GM19324 (cell line): ENCODE measurements at regions not wholly inside any gene's neighbourhood (a gene's known extent, or its start where the extent isn't known, plus 50 kb on each side); places are given as distances from the start of the nearest gene placed in this dataset.

Experiments used
- ATAC-seq: cut with Tn5 transposase; IDR thresholded peaks from one replicate; pipeline ENCODE4 v1.9.1; 2021; ENCODE audit warnings: mild to moderate bottlenecking, moderate library complexity; ENCODE audit not compliant: unreplicated experiment, low FRiP score

GRCh38 chr4:89439533-89439932 is 131.9 kb upstream of the GPRIN3 start:
- ATAC-seq: no peak

GRCh38 chr4:89438102-89438831 is 130.7 kb upstream of the GPRIN3 start:
- ATAC-seq: peak; percentile 78

- ATAC-seq: peak; percentile 58
These were observed 126.9 kb upstream of the GPRIN3 start for GRCh38 chr4:89434364-89434988.

GRCh38 chr4:89427782-89428181 is 120.2 kb upstream of the GPRIN3 start:
- ATAC-seq: no peak

- ATAC-seq: no peak
These were observed 117.4 kb upstream of the GPRIN3 start for GRCh38 chr4:89425023-89425422.

GRCh38 chr4:89422441-89422990 is 114.9 kb upstream of the GPRIN3 start:
- ATAC-seq: no peak

- ATAC-seq: no peak
These were observed 112.9 kb upstream of the GPRIN3 start for GRCh38 chr4:89420507-89420906.

- no peak for ATAC-seq
These were observed 111.6 kb upstream of the GPRIN3 start for GRCh38 chr4:89419111-89419695.

GRCh38 chr4:89416960-89417359 is 109.4 kb upstream of the GPRIN3 start:
- no peak for ATAC-seq

GRCh38 chr4:89413518-89413917 is 105.9 kb upstream of the GPRIN3 start:
- no peak for ATAC-seq

GRCh38 chr4:89411539-89412309 is 104.1 kb upstream of the GPRIN3 start:
- no peak for ATAC-seq

- no peak for ATAC-seq
These were observed 103.1 kb upstream of the GPRIN3 start for GRCh38 chr4:89410687-89411086.

- no peak for ATAC-seq
These were observed 96.9 kb upstream of the GPRIN3 start for GRCh38 chr4:89404530-89404929.

GRCh38 chr4:89403826-89404225 is 96.2 kb upstream of the GPRIN3 start:
- ATAC-seq: no peak

- ATAC-seq: no peak
These were observed 92.9 kb upstream of the GPRIN3 start for GRCh38 chr4:89400287-89401035.

- ATAC-seq: no peak
These were observed 91.0 kb upstream of the GPRIN3 start for GRCh38 chr4:89398644-89399043.

GRCh38 chr4:89398146-89398545 is 90.5 kb upstream of the GPRIN3 start:
- ATAC-seq: no peak

GRCh38 chr4:89397441-89397840 is 89.8 kb upstream of the GPRIN3 start:
- no peak for ATAC-seq

- no peak for ATAC-seq
These were observed 74.8 kb upstream of the GPRIN3 start for GRCh38 chr4:89382439-89382838.

GRCh38 chr4:89380980-89381379 is 73.4 kb upstream of the GPRIN3 start:
- ATAC-seq: no peak
